GM12892 (cell line): ENCODE measurements at regions not wholly inside any gene's neighbourhood (a gene's known extent, or its start where the extent isn't known, plus 50 kb on each side); places are given as distances from the start of the nearest gene placed in this dataset.

Experiments
- POLR2A ChIP-seq: IDR thresholded peaks from 2 replicates; pipeline ENCODE4 v1.6.1; 2011; ENCODE audit warnings: low read depth, low read length, control low read depth
- POLR2AphosphoS5 ChIP-seq: IDR thresholded peaks from 2 replicates; pipeline ENCODE4 v1.6.1; 2011; ENCODE audit warnings: low read depth, low read length, control low read depth
- TAF1 ChIP-seq: IDR thresholded peaks from 2 replicates; pipeline ENCODE4 v1.6.1; 2011; ENCODE audit warnings: low read depth, mild to moderate bottlenecking, control low read depth, low read length, borderline replicate concordance

GRCh38 chr11:101199416-101199815 lies 69.8 kb upstream of the PGR start:
- no peak for TF ChIP-seq POLR2AphosphoS5
- TF ChIP-seq TAF1 = no peak
- TF ChIP-seq POLR2A = no peak
